LNCAP (cell line): ENCODE measurements at regions not wholly inside any gene's neighbourhood (a gene's known extent, or its start where the extent isn't known, plus 50 kb on each side); places are given as distances from the start of the nearest gene placed in this dataset.

Experiments
- CTCF ChIP-seq: fragments of 450-650 bp; IDR thresholded peaks from 2 replicates; pipeline ENCODE4 v1.5.1; 2017; ENCODE audit warnings: mild to moderate bottlenecking

GRCh38 chr7:53446170-53446569 lies 410.7 kb downstream of the POM121L12 start:
- TF ChIP-seq CTCF: no peak

GRCh38 chr7:53458636-53459035 lies 423.2 kb downstream of the POM121L12 start:
- TF ChIP-seq CTCF: no peak

GRCh38 chr7:53466371-53466770 lies 430.9 kb downstream of the POM121L12 start:
- no peak for TF ChIP-seq CTCF

- no peak for TF ChIP-seq CTCF
Measured at GRCh38 chr7:53470336-53470970, 435.0 kb downstream of the POM121L12 start.

DNA sequence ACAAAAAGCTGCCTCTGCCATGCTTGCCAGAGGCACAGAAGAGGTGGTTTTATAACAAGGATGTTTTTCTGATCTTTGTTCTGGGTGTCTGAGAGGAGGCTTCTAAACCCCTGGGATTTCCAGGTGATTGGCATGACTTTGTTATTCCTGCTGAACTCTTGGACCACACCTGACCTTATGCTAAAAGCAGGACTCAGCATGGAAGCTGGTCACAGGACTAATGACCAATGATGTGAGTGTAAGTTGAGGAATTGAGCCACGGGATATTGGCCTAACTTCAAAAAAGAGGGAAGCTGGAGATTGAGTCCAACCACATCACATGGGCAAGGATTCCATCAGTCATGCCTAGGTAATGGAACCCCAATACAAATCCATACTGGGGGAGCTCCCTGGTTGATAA lies 437.9 kb downstream of the POM121L12 start:
- no peak for TF ChIP-seq CTCF

DNA sequence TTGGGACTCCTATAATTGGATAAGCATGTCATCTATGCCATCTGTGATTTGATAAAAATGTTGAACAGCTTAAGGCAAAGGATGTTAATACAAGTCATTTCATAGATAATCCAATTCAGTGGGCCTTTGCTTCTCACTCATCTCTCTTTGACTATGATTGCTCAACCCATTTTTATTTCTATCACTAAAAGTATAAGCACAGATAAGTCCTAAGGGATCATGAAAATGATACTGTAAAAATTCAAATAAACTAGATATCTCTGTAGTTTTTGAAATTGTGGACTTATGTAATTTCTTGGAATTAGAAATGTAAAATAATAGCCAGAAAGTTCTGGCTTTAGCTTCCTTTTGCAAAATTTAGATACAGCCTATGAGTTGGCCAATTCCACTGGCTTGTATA lies 440.3 kb downstream of the POM121L12 start:
- no peak for TF ChIP-seq CTCF

DNA sequence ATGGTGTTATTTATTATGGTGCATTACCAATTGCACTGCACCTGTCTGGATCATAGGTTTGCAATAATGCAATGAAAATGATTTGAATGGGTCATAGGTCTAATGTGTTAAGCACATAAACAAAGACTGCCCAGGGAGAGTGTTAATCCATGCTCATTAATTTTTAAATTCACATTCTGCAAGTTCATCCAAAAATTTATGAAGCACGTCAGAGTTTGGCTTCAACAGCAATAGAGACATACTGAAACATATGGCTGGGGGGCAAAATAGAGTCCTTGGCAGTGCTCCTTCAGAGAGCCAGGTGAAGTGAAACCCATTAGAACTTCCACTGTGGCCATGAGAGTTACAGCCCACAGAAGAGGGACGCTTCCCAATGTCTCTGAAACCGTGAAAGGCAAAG lies 441.1 kb downstream of the POM121L12 start:
- TF ChIP-seq CTCF: no peak

GRCh38 chr7:53485354-53485753 lies 449.9 kb downstream of the POM121L12 start:
- no peak for TF ChIP-seq CTCF
